ENCODE measurements at regions not wholly inside any gene's neighbourhood (a gene's known extent, or its start where the extent isn't known, plus 50 kb on each side); places are given as distances from the start of the nearest gene placed in this dataset.

DNA sequence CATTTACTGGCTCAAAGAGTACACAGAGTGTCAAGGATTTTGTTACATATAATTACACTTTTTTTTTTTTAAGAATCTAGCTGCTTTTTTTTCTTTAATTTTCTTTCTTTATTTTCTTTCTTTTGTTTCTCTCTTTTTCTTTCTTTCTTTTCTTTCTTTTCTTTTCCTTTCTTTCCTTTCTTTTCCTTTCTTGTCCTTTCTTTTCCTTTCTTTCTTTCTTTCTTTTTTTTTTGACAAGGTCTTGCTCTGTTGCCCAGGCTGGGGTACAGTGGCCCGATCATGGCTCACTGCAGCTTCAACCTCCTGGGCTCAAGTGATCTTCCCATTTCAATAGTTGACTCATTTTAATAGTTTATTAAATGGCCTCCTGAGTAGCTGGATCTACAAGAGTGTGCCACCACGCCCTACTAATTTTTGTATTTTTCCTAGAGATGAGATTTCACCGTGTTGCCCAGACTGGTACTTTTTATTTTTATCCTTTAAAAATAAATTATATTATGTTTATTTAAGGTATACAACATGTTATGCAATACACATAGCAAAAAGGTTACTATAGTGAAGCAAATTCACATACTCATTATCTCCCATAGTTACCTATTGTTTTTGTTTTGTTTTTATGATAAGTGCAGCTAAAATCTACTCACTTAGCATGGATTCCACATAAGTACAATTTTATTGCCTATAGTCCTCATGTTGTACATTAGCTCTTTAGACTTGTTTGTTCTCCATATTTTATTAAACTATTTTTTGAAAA is 381.5 kb upstream of the KLF4 start:
- TF ChIP-seq, protein P1, sequence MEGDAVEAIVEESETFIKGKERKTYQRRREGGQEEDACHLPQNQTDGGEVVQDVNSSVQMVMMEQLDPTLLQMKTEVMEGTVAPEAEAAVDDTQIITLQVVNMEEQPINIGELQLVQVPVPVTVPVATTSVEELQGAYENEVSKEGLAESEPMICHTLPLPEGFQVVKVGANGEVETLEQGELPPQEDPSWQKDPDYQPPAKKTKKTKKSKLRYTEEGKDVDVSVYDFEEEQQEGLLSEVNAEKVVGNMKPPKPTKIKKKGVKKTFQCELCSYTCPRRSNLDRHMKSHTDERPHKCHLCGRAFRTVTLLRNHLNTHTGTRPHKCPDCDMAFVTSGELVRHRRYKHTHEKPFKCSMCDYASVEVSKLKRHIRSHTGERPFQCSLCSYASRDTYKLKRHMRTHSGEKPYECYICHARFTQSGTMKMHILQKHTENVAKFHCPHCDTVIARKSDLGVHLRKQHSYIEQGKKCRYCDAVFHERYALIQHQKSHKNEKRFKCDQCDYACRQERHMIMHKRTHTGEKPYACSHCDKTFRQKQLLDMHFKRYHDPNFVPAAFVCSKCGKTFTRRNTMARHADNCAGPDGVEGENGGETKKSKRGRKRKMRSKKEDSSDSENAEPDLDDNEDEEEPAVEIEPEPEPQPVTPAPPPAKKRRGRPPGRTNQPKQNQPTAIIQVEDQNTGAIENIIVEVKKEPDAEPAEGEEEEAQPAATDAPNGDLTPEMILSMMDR (conservative IDR thresholded peaks at IDR 0.05; ENCODE audit: low read depth, low read length), result no peak
- TF ChIP-seq EZH2 (IDR thresholded peaks at IDR 0.05; ENCODE audit: low read length, unreplicated experiment) (no peak), EZH2phosphoT487 (IDR thresholded peaks at IDR 0.05; ENCODE audit: borderline replicate concordance, low read length) (no peak)
